ENCODE measurements at regions not wholly inside any gene's neighbourhood (a gene's known extent, or its start where the extent isn't known, plus 50 kb on each side); places are given as distances from the start of the nearest gene placed in this dataset.

DNA sequence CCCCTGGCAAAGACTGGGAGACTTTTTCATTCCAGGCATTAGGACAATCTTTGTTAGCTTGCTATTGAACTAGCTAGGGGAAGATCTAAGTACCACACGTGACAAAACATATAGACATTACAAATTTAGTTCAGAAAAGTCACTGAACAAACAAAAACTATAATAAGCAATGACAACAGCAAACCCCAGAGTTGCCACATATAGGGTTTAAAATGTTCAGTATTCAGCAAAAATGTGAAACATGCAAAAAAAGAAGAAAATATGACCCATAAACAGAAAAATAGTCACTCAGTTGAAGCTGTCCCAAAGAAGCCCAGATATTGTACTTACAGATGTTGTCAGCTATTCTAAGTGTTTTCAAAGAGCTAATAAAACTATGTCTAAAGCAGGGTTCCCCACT is 431.1 kb upstream of the CDH2 start:
- H3K4me3 ChIP-seq (ENCODE audit: low read depth, low read length), result no peak overlapping the region

DNA sequence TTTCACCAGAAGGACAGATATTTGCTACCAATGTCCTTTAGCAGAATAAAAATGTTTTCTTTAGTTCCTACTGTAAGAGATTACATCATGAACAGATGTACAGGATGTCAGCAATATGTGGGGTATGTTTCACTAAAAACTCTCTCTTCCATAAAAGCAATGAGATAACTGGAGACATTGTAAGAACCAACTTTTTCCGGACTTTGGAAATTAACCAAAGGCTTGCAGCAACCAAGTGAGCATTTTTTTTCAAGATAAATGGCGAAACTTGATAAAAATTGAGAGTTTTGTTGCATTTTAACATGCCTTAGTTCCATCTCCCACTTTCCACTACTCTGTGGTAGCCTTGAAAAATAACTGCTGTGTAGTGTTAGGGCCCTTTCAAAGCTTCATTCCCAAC is 429.8 kb upstream of the CDH2 start:
- H3K4me3 ChIP-seq (ENCODE audit: low read depth, low read length), result no peak overlapping the region

DNA sequence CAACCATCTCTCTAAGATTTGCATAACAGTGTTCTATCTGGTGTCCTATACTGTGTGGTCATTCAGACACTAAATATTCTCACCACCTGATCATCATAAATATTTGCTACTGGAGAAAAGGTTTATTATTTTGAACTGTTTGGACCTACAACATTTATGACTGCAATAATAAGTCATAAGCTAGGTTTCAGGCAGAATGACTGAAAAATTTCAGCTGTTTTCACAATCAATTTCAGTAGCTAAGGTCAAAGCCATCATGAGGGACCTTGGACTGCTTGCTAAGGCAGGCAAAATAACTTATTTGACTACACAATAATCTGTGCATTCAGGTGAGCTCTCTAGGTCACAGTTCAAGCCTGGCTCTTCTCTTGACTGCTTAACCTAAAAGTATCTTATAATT is 425.5 kb upstream of the CDH2 start:
- no peak overlapping the region for H3K4me3 ChIP-seq (ENCODE audit: low read depth, low read length)

DNA sequence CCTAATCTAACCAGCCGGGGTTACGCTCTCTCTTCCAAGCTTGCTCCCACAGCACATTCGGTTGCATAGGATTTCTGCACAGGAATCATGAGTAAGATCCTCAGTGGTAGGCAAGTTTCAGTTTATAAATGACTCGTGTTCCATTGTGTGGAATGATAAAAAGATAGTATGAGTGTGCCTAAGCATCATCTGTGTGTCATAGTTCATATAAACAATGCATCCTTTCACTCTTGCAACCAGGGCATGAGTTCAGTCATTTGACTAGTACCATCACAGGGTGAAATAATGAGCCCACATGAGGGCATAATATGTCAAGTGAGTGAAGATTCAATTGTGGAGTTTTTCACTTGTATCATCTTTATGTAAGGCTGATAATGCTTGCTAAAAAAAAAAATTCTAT is 417.1 kb upstream of the CDH2 start:
- H3K4me3 ChIP-seq (ENCODE audit: low read depth, low read length), result no peak overlapping the region

DNA sequence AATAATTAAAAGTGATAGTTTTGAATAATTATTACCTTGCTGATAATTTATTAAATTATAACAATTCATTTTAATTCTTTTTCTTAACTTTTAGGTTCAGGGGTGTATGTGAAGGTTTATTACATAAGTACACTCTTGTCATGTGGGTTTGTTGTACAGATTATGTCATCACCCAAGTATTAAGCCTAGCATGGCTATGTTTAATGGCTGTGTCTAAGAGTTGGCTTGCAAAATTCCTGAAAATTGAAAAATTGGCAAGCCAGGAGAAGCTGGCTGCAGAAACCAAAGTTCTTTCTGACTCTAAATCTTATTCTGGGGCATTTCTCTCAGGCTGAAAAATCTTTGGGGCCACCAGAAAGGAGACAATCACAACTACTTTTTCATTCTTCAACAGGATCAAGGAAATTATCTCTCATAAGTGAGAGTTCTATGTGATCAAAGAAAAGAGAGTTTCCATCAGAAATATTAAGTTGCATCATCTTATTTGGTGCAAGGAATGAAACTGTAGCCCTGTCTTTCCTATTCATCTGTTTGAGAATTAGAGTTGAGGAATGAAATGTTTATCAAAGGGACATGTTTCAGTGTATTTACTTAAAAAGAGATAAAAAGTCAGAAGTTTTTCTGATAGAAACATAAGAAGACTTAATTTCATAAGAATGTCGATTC is 412.1 kb upstream of the CDH2 start:
- H3K4me3 ChIP-seq (ENCODE audit: low read depth, low read length), result no peak overlapping the region

DNA sequence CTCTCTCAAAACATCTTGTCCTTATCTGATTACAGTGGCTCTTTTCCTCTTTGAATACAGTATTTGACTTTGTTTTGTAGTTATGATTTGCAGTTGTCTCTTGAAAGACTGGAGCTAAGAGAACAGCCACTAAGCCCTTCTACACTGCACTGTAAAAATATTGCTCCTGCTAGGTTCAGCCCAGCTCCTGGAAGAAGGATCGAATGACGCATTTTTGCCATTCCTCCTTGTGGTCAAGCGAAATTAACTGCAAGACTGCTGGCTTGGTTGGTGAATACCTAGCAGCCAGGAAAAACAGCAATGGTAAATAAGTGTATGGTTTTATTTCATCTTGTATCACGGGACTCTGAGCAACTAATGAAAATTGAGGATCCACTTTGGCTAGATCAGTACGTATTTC is 407.8 kb upstream of the CDH2 start:
- no peak overlapping the region for H3K4me3 ChIP-seq (ENCODE audit: low read depth, low read length)

DNA sequence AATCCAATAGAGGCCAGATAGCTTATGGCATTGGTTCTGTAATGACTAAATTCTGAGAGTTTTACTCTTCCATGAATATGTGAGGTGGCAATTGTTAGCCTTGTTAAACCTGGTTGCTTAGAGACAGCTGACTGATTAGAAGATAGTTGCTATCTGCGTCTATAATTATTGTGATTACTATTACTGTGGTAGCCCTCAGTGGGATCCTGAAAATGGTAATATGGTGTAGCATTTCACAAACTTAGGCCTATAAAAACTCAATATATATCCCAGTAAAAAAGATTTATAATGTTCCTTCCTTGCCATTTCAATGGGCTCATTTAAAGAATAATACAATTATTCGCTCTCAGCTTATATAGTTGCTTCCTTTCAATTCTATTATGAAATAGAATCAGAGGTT is 405.8 kb upstream of the CDH2 start:
- H3K4me3 ChIP-seq (ENCODE audit: low read depth, low read length), result no peak overlapping the region

DNA sequence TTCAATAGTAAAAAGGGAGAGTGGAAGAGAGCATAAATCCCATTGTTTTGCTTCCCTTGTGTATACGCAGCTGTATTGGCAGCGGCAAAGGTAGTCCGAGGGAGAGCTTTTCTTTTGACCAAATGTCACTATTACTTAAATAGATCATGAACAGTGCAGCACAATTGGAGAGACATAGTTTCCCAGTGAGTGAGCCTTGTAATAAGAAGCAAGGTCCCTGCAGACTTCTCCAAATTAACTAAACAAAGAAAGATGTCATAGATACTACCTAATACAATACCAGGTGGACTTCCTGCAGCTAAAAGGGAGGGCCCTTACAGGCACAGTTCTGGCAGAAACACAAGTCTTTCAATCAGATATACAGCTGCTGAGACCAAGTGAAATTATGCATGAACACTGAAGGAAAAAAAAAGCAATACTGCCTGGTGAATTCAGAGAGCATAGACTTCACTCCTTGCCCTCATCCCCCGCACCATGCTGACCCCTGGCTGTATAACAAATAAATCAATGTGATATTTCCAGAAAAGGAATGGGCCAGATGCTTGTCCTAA is 404.7 kb upstream of the CDH2 start:
- H3K4me3 ChIP-seq (ENCODE audit: low read depth, low read length), result no peak overlapping the region

DNA sequence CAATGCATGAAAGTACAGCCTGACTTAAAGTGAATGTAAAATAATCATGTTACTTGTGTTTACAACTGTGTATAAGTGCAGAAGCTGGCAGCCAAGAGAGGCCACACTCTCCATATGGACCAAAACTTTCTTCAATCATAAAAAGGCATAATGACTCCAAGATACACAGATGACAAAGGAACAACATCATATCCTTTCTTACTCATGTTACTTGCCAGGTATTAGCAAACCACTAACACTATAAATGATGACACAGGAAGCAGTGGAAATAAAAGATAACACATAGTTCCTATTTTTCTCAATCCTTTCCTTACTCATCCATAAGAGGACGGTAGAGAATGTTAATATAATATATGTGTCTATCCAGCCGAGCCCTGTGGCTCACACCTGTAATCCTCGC is 400.0 kb upstream of the CDH2 start:
- H3K4me3 ChIP-seq (ENCODE audit: low read depth, low read length), result no peak overlapping the region

DNA sequence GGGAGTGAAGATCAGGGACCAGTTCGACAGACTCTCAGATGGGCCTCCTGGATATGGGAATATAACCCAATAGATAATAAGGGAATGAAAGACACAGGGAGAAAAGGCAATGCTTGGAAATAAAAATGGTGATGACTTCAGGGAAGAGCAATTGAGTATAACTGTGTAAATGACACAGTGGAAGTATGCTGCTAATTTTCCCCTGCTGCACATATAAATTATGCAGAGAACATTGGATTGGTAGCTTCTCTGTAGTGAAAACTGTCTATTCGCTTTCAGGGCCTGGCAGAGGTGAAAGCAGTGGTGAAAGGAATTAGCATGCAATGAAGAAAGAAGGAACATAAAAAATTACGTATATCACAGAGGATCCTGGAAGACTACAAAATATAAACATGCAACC is 398.2 kb upstream of the CDH2 start:
- no peak overlapping the region for H3K4me3 ChIP-seq (ENCODE audit: low read depth, low read length)

DNA sequence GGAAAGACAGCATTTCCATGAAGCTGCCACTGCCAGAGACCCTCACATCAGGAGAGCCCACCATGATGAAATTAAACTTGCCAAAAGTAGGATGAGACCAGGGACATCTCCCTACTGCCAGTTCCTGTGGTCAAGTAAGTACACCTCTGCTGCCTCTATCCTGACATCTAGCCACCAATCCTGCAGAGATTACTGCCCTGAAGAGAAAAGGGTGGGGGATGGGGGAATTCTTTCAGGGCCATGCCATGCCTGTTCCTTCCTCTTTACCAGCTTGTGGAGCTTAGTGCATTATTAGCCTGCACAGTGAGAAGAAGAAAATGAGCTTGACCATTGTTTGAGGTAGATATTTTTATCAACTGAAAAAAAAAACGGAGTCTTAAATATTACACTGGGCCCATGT is 397.2 kb upstream of the CDH2 start:
- no peak overlapping the region for H3K4me3 ChIP-seq (ENCODE audit: low read depth, low read length)

DNA sequence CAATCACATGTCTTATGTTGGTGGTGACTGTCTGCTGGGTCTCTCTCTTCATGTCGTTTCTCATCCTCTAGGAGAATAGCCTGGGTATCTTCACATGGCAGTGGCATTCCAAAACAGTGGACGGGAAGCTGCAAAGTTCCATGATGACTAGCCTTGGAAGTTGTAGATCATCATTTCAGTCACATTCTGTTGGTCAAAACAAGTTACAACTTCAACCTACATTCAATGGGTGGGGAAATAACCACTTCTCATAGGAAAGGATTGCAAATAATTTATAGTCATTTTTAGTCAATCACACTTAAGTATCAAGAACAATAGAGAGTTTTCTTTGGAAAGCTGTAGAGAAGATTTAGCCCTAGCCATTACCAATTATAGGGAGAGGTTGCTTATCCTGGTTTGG is 395.0 kb upstream of the CDH2 start:
- H3K4me3 ChIP-seq (ENCODE audit: low read depth, low read length), result no peak overlapping the region

DNA sequence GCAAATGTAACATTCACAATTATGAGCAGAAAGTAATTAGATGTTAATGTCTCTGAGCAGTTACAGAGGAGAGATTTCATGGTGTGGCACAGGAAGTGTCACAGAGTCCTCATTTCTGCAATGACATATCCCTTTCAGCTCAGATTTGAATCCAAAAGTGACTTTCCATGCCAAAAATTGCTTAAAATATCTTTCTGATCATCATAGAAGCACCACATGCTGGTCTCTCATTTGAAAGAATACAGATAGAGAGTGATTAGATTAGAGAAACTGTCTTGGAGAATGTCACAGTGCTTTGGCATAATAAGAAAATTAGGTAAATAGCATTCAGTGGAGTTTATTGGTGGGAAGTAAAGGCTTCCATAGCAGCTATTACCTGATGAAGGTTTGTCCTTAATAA is 383.4 kb upstream of the CDH2 start:
- H3K4me3 ChIP-seq (ENCODE audit: low read depth, low read length), result no peak overlapping the region

DNA sequence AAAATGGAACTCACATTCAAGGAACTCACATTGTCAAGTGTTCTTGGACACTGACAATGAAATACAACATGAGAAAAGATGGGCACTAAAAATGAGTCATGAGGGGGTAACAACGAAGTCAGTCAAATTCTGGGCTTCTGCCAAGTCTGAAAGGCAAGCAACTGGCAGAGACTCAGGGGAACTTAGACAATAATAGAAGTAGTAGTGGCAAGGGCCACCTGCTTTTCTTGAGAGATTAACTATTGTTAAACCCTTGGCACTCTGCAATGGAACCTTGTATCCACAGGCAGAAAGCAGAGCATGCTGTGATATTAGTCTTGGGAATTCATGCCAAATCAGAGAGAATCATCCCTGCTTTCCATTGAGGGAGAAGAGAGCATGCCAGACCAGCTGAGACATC is 382.6 kb upstream of the CDH2 start:
- H3K4me3 ChIP-seq (ENCODE audit: low read depth, low read length), result no peak overlapping the region

DNA sequence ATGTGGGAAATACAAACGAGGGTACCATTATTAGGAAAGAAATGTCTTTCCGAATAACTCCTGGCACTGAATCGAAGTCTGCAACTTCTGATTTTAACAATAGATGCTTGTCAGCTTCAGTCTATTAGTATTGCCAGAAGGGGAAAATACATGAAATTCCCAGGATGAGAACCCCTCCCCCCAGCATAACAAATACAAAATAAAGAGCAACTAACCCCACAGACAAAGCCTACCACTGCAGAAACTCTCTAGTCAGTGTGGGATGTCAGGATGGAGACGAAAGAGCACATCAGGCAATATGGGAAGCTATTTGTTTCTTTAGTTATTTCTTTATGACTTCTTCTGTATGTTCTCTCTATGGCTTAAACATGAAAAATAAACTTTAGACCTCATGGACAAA is 365.0 kb upstream of the CDH2 start:
- no peak overlapping the region for H3K4me3 ChIP-seq (ENCODE audit: low read depth, low read length)

DNA sequence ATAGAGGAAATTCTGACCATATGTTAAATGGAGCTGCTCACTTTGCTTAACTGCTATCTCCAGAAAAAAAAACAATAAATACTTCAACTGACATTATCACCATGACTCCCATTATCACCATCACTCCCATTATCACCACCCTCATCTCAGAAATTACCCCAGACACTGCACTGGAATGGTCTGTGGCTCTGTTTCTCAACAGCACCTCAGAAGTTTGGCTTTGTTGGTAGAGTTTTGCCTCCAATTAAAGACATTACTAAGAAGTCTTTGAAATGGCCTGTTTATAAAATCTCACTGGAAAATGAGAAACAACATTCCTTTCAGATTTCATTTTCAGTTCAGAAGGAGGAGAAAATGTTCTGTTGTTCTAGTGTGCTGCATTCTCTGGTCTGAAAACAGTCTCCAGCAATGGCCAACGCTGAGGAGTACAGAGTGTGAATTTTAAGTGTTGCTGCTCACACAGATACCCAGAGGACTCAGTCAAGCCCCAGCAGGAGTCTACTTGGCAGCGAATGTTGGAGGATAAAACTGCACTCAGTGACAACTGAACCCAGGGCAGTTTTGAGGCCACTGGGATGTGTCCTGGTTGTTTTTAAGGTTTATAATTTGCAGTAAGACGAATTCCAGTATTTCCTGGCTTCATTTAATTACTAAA is 364.5 kb upstream of the CDH2 start:
- H3K4me3 ChIP-seq (ENCODE audit: low read depth, low read length), result no peak overlapping the region

DNA sequence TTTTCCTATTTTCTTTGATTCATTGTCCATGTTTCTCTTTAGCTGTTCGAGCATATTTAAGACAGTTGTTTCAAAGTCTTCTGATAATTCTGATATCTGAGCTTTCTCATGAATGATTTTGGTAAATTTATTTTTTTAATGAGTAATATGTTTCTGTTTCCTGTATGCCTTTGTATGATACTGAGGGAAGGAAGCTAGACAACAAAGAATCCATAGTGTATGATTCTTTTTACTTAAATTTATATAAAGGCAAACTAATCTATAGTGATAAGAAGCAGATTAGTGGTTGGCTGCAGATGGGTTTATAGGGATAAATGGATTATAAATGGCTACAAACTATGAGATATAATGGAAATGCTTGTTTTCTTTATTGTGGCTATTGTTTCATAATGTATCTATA is 352.7 kb upstream of the CDH2 start:
- no peak overlapping the region for H3K4me3 ChIP-seq (ENCODE audit: low read depth, low read length)

DNA sequence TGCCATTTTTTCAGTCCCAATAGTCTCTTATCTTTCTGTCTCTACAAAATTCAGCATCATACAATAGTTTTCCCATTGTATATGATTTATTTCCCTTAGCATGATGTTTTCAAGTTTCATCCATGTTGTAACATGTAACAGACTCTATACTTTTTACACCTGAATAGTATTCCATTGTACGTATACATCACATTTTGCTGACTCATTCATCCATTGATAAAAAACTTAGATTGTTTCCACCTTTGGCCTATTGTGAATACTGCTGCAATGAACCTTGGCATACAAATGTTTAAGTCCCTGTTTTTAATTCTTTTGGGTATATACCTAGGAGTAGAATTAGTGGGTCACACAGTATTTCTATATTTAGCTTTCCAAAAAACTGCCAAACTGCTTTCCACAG is 349.3 kb upstream of the CDH2 start:
- H3K4me3 ChIP-seq (ENCODE audit: low read depth, low read length), result no peak overlapping the region

DNA sequence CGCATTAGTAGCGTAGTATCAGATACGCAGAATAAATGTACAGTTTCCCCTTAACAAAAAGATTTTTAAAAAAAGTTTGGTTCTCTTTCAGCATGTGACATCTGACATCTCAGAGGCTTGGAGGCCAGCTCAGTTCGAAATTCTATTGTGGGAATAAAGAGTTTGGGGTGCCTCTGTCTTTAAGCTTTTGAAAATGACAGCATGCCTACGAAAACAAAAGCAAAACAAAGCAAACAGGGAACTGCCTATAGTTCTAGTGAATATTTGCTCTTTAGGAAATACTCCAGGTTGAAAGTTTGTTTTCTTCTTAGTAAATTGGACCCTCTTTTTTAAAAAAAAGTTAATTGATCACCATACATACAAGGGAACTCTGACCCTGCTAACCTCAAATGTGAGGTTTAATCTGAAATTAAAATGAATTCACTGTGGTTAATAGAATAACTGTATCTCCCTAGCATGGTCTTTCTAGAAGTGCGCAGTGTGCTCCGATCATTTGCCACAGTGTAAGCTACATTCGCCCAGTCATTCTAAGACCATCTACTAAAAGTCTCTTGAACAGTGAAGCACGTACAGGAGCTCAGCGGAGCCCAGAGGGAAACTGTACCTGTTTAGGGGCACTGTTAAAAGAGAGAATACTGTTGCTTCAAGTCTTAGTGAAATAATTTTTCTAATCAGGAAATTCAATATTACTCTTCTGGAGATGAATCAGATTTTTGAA is 347.0 kb upstream of the CDH2 start:
- H3K4me3 ChIP-seq (ENCODE audit: low read depth, low read length), result no peak overlapping the region

DNA sequence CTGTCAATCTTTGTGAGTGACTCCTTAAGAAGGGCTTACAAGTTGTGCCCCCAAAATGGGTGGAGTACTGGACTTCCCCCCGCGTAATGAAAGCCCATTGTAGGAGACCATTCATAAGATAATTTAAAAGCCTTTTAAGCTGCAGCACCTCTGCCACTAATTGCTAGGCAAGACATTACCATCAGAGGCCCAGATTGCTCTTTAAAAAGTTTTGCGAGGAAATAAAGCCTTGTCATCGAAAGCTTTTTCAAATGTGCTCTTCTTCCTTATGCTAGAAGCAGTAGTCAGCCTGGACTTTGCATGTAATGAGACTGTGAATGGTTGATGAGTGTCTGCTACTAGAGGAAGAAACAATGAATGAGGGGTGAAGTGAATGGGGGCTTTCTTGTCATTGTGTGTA is 345.3 kb upstream of the CDH2 start:
- H3K4me3 ChIP-seq (ENCODE audit: low read depth, low read length), result no peak overlapping the region

DNA sequence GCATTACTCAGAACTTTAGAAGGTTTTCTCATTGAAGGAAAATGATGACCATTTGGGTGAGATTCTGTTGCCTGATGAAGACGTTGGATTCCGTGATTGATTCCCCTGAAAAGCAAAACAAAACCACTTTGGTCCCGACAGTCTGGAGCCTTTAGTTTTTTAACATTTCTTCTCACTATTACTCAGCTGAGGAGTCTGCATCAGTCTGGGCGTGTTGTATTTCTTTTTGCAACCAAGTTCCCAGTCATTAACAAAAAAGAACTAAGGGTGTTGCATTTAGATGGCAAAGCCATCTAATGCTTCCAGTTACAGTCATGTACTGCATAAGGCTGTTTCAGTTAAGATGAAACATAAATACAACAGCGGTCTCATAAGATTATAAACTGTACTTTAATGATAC is 343.1 kb upstream of the CDH2 start:
- H3K4me3 ChIP-seq (ENCODE audit: low read depth, low read length), result no peak overlapping the region

DNA sequence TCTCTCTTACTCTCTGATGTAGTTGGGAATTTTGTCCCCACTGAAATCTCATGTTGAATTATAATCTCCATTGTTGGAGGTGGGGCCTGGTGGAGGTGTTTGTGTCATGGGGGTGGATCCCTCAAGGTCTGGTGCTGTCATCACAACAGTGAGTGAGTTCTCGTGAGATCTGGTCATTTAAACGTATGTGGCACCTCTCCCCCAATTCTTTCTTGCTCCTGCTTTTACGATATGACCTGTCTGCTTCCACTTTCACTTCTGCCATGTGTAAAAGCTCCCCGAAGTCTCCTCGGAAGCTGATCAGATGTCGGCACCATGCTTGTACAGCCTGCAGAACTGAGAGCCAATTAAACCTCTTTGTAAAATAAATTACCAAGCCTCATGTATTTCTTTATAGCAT is 337.8 kb upstream of the CDH2 start:
- H3K4me3 ChIP-seq (ENCODE audit: low read depth, low read length), result no peak overlapping the region

Measured in iPS-11a (cell line).